GM21619 (cell line): ENCODE measurements at regions not wholly inside any gene's neighbourhood (a gene's known extent, or its start where the extent isn't known, plus 50 kb on each side); places are given as distances from the start of the nearest gene placed in this dataset.
"Not testable (repeated sequence)": the region's sequence is repeated elsewhere in the genome, so short reads cannot be mapped to it uniquely, and the experiment has no call there.

ENCODE experiments used
- ATAC-seq: cut with Tn5 transposase; IDR thresholded peaks from one replicate; pipeline ENCODE4 v1.9.1; 2021; ENCODE audit not compliant: unreplicated experiment

GRCh38 chr11:116667318-116667717, 105.5 kb downstream of the BUD13 start:
- not testable (repeated sequence) for ATAC-seq

GRCh38 chr11:116666673-116667249, 106.0 kb downstream of the BUD13 start:
- not testable (repeated sequence) for ATAC-seq

GRCh38 chr11:116665523-116665922, 107.3 kb downstream of the BUD13 start:
- ATAC-seq, result no peak

GRCh38 chr11:116661056-116661455, 111.7 kb downstream of the BUD13 start:
- ATAC-seq, result no peak

- ATAC-seq, result no peak
Measured at GRCh38 chr11:116660011-116660410, 112.8 kb downstream of the BUD13 start.

- no peak for ATAC-seq
Measured at GRCh38 chr11:116658876-116659535, 113.8 kb downstream of the BUD13 start.

GRCh38 chr11:116657842-116658825, 114.7 kb downstream of the BUD13 start:
- no peak for ATAC-seq

- no peak for ATAC-seq
Measured at GRCh38 chr11:116656011-116656410, 116.8 kb downstream of the BUD13 start.

- ATAC-seq, result no peak
Measured at GRCh38 chr11:116654526-116654925, 118.3 kb downstream of the BUD13 start.

- no peak for ATAC-seq
Measured at GRCh38 chr11:116653206-116653605, 119.6 kb downstream of the BUD13 start.

- no peak for ATAC-seq
Measured at GRCh38 chr11:116651737-116652237, 121.0 kb downstream of the BUD13 start.

- ATAC-seq, result no peak
Measured at GRCh38 chr11:116651098-116651736, 121.6 kb downstream of the BUD13 start.

GRCh38 chr11:116650052-116650451, 122.7 kb downstream of the BUD13 start:
- no peak for ATAC-seq

- ATAC-seq, result no peak
Measured at GRCh38 chr11:116649268-116649667, 123.5 kb downstream of the BUD13 start.

- no peak for ATAC-seq
Measured at GRCh38 chr11:116648247-116649174, 124.3 kb downstream of the BUD13 start.

GRCh38 chr11:116647305-116648080, 125.3 kb downstream of the BUD13 start:
- ATAC-seq, result no peak

GRCh38 chr11:116646191-116646590, 126.6 kb downstream of the BUD13 start:
- no peak for ATAC-seq

GRCh38 chr11:116644941-116645305, 127.9 kb downstream of the BUD13 start:
- ATAC-seq, result no peak
